ENCODE measurements at regions not wholly inside any gene's neighbourhood (a gene's known extent, or its start where the extent isn't known, plus 50 kb on each side); places are given as distances from the start of the nearest gene placed in this dataset.

DNA sequence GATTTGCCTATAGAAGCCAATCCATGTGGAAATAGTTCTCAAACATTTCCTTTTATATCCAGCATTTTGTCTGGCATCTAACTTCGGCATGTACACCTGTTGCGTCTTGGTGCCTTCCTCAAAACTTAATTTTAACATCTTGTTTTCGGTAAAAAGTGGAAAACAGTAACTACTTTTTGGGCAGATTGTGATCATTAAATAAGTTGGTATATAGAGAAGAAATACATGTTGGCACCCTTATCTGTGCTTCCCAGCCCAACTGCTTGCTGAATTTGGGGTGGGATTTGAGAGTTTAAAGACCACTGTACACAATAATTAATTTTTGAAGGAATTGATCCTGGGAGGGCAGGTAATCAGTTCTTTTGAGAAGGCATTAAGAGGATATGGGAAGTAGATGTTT, 566.8 kb downstream of the PDCD6IP start:
- DNase-seq (ENCODE audit: low read depth), result no peak
- TF ChIP-seq, protein P1, sequence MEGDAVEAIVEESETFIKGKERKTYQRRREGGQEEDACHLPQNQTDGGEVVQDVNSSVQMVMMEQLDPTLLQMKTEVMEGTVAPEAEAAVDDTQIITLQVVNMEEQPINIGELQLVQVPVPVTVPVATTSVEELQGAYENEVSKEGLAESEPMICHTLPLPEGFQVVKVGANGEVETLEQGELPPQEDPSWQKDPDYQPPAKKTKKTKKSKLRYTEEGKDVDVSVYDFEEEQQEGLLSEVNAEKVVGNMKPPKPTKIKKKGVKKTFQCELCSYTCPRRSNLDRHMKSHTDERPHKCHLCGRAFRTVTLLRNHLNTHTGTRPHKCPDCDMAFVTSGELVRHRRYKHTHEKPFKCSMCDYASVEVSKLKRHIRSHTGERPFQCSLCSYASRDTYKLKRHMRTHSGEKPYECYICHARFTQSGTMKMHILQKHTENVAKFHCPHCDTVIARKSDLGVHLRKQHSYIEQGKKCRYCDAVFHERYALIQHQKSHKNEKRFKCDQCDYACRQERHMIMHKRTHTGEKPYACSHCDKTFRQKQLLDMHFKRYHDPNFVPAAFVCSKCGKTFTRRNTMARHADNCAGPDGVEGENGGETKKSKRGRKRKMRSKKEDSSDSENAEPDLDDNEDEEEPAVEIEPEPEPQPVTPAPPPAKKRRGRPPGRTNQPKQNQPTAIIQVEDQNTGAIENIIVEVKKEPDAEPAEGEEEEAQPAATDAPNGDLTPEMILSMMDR (IDR thresholded peaks at IDR 0.05; ENCODE audit: insufficient read depth, low read depth, low read length, missing control alignments), result no peak
- no peak overlapping the region for H3K4me3 ChIP-seq (ENCODE audit: low read depth, low read length)

DNA sequence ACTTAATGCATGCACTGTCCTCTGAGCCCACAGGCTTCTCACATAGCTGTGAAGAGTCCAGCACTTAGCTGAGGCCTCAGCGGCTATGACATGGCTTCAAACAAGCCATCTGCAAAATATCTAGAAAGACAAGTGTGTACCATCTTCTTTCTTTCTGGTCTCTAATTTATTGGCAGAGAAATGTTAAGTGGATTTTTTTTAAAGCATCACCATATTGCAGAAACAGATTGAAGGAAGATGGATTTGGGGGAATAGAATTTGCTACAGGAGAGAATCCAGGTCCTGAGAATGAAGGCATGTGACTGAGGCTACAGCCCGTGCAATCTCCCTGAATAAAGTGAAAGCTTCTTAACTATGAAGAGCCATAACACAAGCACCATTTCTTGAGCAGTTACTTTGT, 567.3 kb downstream of the PDCD6IP start:
- no peak overlapping the region for H3K4me3 ChIP-seq (ENCODE audit: low read depth, low read length)
- no peak for DNase-seq (ENCODE audit: low read depth)
- TF ChIP-seq, protein P1 (IDR thresholded peaks at IDR 0.05; ENCODE audit: insufficient read depth, low read depth, low read length, missing control alignments), result no peak

DNA sequence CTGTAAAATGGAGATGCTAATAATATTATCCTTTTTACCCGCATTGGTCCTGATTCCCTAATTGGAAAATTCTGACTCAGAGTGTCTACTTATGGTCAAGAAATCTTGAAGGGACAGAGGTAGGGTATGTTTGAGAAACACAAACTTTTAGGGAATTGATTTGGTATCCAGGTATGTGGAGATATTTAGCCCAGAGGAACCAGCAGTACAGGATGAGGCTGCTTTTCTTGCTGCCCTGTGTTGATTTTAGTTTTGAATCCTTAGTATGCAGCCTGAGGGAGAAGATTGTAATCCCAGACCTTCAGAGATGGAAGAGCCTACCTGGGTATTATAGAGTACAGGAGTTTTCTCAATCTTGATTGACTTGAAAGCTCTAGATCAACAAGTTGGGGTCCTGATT, 569.1 kb downstream of the PDCD6IP start:
- TF ChIP-seq, protein P1 (IDR thresholded peaks at IDR 0.05; ENCODE audit: insufficient read depth, low read depth, low read length, missing control alignments), result no peak
- no peak for DNase-seq (ENCODE audit: low read depth)
- no peak overlapping the region for H3K4me3 ChIP-seq (ENCODE audit: low read depth, low read length)

DNA sequence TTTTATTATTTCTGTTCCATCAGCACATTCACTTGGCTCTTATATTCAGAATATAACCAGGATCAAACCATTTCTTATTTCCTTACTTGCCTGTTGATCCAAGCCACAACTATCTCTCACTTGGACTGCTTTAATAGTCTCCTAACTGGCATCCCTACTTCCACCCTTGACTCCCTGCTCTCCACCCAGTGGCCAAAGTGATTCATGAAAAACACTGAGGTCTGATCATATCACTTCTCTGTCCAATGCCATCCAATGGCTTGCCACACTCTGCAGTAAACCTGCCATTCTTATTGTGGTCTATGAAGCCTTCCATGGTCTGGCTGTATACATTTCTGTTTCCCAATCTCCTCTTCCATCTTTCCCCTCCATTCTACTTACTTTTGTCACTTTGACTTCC, 576.1 kb downstream of the PDCD6IP start:
- H3K4me3 ChIP-seq (ENCODE audit: low read depth, low read length), result no peak overlapping the region
- DNase-seq (ENCODE audit: low read depth), result no peak
- TF ChIP-seq, protein P1 (IDR thresholded peaks at IDR 0.05; ENCODE audit: insufficient read depth, low read depth, low read length, missing control alignments), result no peak

DNA sequence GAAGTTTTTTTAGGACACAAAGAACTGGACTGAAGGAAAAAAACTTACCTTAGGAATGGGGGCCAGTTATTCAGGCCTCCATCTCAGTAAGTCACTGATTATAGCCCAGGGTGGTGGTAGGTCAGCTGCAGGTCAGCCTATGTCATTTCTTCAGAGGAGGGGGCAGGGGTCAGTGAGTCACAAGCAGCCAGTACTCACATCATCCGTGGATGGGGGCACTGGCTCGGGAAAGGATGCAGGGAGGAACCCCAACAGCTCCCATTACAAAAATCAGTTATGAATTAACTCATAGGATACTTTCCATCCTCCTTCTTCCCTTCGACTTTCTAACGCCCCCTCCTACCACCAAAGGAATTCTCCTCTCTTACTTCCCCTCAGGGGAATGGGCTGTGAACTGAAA, 578.3 kb downstream of the PDCD6IP start:
- TF ChIP-seq, protein P1 (IDR thresholded peaks at IDR 0.05; ENCODE audit: insufficient read depth, low read depth, low read length, missing control alignments), result no peak
- H3K4me3 ChIP-seq (ENCODE audit: low read depth, low read length), result no peak overlapping the region
- DNase-seq (ENCODE audit: low read depth), result no peak

DNA sequence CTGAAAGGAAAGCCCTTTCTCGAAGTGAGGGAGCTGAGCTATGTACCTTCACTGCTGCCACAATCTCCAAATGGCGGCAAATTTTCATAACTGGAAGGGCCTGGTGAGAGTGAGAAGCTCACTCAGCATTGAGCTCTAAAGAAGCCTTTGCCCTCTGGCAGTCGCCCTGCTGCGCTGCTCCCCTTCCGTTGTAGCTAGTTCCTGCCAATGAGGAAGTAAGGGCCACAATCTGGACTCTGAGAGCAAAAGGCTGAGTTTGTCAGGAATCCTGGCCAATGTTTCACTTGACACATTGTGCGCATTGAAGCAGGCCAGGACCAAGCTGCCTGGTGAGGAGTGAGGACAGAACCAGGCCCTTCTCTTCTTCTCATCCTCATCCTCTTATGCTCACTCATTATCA, 579.5 kb downstream of the PDCD6IP start:
- TF ChIP-seq, protein P1 (IDR thresholded peaks at IDR 0.05; ENCODE audit: insufficient read depth, low read depth, low read length, missing control alignments), result no peak
- no peak overlapping the region for H3K4me3 ChIP-seq (ENCODE audit: low read depth, low read length)
- no peak for DNase-seq (ENCODE audit: low read depth)

DNA sequence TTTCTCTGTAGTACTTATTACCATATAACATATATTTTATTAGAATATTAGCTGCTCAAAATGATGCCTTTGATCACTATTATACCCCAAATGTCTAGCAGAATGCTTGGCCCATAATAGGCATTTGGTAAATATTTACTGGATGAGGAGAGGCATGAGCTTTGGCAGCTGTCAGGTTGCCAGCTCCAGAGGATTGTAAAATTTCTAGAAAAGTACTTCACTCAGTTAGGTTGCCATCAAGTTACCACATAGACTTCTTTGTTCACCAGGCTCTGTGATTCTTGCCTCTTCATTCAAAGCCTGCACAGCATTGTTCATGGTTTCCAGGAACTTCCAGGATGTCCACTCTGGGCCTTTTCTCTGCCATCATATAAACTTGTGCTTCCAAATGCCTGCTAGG, 582.8 kb downstream of the PDCD6IP start:
- TF ChIP-seq, protein P1 (IDR thresholded peaks at IDR 0.05; ENCODE audit: insufficient read depth, low read depth, low read length, missing control alignments), result no peak
- DNase-seq (ENCODE audit: low read depth), result no peak
- no peak overlapping the region for H3K4me3 ChIP-seq (ENCODE audit: low read depth, low read length)
